ENCODE measurements at regions not wholly inside any gene's neighbourhood (a gene's known extent, or its start where the extent isn't known, plus 50 kb on each side); places are given as distances from the start of the nearest gene placed in this dataset.
"Not testable (repeated sequence)": the region's sequence is repeated elsewhere in the genome, so short reads cannot be mapped to it uniquely, and the experiment has no call there.

DNA sequence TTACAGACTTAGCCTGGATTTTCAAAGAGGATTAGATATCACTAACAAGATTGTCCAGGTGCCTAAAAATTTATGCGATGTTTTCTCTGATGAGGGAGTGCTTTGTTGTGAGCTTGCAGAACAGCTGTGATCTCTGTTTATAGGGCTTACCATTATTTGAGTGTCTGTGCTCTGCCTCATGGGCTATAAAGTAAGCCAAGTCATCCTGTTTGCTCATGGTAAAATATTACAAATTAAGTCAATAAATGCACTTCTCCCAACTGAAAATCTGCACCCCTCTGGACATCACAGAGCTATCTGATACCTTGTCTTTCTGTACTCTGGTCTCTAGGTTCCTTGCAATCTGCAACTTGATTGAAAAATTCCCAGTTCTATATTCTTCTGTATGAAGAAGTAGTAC, 293.4 kb upstream of the ACTBL2 start:
- ATAC-seq, result no peak

DNA sequence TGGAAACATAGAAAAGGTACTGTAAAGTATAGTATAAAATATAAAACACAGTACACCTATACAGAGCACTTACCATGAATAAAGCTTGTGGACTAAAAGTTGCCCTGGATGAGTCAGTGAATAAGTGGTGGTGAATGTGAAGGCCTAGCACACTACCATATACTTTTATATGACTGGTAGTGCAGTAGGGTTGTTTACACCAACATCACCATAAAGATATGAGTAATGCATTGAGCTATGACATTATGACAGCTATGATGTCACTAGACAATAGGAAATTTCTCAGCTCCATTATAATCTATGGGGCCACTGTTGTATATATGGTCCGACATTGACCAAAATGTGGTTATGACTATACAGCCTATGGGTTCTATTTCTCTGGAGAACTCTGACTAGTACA, 291.8 kb upstream of the ACTBL2 start:
- peak; percentile 21 to 24 for ATAC-seq

DNA sequence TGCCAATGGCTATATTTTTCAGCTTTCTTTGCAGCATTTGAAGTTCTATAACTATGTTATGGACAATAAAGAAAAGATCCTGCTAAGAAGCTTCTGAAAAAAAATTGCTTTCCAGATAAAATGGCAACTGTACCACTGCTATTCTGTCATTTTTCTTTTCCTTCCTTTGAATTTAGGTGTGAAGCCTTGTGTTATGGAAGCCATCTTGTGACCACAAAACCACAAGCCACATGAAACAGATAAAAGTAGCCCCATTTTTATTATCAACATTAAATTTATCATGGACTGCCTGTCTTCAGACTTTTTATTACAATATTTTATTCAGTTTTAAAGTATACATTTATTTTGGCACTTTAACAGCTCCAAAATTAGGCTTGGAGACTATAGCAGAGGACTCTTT, 289.9 kb upstream of the ACTBL2 start:
- no peak for ATAC-seq

DNA sequence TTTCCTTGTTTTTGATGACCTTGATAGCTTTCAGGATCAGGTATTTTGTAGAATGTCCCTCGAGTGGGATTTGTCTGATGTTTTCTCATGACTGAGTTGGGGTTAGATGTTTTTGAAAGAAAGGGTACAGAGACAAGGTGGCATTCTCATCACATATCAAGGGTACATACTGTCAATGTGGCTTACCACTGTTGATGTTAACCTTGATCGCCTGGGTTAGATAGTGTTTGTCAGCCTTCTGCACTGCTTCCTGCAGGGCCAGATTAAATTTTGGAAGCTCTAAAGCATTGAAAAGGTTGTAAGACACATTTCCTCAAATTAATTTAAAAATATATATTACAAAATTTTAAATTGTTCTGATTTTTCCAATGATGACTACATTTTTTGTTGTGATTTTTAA, 287.4 kb upstream of the ACTBL2 start:
- ATAC-seq, result no peak

DNA sequence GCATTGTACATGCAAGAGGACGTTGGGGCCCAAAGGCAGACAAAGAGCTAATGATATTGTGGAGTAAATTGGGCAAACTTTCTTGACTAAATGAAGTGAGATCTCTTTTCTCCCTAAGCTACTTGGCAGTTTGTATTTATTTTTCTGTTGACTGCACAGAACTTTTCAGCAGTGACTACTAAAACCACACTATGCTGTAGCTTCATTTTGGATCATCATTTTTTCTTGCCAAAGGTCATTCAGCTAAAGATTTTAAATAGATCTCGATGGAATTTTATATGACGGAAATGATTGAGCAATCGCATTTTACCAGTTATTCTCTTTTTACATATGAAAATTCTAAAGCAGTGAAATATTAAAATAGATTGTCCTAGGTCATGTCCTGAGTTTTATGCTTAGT, 286.1 kb upstream of the ACTBL2 start:
- ATAC-seq, result no peak

DNA sequence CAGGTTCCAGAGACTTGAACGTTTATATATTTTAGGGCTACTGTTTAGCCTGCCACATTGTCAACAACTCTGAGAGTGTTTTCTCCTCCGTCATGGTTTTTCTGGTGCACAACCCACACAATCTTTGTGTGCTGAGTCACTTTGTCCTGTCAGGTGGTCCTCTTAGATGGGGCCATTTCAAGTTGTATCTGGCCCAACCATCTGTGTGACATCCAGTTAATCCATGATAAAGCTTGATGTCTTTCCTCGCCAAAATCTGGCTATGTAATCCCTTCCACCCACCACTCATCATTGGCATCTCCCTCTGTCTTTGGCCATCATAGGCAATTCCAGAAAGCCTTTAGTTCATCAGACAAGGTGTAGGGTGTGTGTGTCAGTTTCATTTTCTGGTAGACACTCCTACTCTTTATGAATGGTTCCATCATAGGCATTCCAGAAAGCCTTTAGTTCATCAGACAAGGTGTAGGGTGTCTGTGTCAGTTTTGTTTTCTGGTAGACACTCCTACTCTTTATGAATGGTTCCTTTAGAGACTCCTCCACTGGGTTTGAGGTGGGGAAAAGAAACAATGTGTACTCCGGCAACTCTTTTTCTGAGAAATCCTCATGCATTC, 282.0 kb upstream of the ACTBL2 start:
- ATAC-seq, result no peak

DNA sequence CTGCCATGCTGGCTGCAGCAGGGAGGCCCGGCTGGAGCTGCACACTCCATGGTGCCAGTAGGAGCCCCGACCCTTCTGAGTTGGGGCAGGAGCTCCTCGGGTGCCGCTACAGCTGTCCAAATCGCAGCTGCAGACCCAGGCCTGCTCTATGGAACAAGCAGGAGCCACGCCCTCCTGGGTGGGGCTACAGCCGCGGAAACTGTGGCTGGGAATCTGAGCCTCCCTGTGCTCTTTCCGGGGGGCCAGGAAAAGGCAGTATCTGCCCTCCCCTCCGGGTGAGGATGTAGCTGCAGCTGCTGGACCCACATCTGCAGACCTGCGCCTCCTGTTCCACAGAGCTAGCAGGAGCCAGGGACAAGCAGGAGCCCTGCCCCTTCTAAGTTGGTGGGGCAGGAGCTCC, 278.9 kb upstream of the ACTBL2 start:
- ATAC-seq, result no peak

DNA sequence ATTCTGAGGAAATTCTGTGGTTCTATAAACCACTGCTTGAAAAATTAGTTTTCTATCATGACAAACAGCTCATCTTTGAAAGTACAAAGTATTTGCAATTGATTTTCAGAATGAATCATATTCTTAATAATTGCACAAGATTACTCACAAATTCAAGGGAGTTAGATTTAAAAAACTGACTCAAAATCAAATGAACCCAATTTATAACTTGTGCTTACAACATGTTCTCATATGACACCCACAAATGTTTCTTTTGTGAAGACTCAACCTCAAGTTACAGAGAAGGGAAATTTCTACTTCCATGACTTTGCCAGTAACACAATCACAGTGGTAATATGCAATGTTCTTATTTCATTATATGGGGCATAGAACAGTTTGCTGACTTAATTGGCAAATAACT, 272.0 kb upstream of the ACTBL2 start:
- ATAC-seq, result no peak

DNA sequence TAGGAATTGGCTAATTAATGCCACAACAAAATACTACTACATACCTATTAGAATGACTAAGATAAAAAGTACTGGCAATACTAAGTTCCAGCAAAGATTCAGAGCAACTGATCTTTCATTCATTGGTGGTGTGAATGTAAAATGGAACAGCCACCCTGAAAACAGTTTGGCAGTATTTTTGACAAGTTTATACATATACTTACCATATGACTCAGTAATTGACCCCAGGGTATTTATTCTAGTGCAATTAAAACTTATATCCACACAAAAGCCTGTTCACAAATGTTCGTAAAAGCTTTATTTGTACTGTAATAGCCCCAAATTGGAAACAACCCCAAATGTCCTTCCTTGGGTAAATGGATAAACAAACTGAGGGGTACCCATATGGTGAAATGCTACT, 270.8 kb upstream of the ACTBL2 start:
- no peak for ATAC-seq

DNA sequence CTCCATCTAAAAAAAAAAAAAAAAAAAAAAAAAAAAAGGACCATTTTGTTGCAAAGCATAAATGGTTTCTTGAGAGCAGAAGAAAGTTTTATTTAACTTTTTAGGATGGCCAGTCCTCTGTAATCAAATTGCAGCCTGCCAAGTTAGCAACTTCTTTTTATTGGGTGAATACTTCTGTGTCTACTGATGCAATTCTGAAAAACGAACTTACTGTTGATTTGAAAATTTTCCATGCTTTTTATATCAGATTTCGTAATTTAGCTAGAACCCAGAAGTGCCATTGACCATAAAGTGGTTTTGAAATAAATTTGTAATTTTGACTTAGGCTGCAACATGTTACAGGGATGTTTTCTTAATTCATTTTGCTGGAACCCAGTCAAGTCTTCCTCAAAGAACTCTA, 269.1 kb upstream of the ACTBL2 start:
- ATAC-seq, result no peak

DNA sequence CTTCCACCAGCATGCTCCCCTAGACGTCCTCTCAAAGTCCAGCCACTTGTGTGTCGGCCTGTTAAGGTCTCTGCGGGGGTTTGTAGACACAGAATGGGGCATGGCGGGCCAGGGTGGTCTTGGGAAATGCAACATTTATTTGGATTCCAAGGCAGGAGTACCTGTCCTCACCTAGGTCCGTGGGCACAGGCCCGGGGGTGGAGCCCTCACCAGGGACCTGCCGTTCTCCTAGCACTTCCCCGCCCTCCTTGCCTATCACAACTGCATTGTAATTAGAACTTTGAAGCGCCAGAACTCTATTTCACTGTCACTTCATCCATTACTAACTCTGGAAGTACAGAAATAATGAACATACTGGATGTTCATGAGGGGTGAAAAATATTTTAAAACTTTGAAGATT, 268.3 kb upstream of the ACTBL2 start:
- no peak for ATAC-seq

DNA sequence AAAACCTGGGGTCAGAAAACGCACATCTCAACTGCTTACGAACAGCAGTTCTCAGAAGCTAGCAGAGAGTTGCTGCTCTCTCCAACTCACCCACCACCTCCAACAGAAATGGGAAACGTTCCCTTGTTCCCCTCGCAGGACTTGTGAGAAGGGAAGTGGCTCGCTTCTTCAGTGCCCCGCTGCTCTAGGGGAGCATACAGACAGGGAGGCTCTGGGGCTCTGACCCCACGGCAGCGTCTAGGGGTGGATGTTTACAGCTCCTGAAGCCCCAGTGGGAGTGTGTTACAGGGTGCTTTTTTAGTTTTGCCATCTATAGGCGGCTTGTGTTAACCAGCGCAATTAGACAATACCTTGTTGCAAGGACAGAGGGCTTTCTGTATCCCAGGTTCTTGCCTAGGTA, 267.7 kb upstream of the ACTBL2 start:
- no peak for ATAC-seq

DNA sequence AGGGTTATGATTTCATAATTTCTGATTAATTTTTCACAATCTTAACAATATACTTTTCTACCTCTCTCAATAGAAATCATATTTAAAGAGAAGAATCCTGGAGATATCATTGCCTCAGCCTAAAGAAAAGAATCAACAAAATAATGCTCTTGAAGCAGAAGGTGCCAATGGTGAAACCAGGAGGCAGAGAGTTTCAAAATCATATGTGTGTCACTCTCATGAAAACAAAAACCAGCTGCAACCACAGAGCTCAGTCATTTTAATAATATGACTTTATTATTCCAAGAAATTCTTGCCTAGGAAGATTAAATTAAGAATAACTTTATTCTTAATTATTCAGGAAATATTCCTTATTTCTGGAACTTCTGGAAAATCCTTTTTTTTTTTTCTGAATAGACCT, 266.8 kb upstream of the ACTBL2 start:
- no peak for ATAC-seq

DNA sequence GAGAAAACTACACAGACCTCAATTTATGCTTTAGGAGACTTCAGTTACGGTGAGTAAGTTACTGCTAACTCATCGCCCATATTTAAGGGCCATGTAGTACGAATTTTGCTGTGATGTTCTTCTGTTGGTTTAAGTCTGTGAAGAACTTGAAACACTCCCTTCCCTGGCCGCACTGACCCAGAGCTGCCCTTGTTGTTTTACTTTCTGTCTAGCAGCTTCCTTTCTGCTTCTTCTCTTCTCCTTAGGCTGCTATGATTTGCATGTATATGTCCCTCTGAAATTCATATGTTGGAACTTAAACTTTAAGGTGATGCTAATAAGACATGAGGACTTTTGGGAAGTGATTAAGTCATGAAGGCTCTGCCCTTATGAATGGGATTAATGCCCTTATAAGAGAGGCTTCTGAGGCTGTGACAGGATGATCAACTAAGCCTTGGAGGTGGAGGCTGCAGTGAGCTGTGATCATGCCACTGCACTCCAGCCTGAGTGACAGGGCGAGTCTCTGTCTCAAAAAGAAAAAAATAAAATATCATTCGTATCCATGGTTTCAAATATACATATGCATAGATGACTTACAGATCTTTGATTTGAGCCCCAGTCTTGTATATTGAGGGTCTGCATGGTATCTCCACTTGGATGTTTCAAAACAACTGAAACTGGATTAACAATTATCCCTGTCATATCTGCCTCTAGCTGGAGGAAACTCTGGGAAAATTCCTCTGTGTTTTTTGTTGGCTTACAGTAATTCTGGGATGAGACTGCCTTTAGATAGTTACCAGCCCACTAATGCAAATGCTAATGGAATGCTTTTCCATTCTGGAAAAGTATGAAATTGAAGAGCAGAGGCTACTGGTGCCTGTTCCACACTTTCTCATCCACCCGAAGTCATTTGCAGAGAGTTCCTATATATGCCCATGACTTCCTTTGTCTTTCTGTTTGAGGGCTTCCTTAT, 263.4 kb upstream of the ACTBL2 start:
- no peak for ATAC-seq

DNA sequence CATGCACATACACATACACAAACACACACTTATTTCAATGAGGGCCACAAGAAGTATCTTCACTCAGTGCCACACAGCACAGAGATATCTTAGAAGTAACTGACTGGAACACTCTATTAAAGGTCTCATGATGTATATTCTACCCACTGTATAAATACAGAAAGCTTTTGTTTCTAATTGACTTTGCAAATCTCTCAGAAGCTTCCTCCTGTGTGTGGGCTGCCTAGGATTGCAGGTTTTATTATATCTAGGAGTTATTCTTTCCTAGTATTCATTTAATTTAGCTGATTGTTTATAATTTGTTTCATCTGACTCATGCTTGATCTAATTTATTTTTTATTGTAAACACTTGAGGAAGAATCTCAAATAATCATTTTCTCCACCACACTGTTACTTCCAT, 262.4 kb upstream of the ACTBL2 start:
- no peak for ATAC-seq

DNA sequence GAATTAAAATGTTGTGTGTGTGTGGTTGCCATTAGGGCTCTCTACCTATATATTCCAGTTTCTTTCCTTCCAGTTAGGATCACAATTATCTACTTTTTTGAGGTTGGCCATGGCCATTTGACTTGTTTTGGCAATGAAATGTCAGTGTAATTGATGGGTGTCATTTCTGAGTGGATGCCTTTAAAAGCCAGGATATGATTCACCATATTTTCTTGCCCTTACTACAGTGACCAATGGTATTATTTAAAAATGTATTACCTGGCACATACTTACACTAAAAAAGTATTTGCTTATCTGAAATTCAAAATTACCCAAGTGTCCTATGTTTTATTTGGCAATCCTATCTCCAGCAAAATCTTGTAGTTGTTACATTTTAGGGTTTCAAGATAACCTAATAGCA, 258.7 kb upstream of the ACTBL2 start:
- no peak for ATAC-seq

DNA sequence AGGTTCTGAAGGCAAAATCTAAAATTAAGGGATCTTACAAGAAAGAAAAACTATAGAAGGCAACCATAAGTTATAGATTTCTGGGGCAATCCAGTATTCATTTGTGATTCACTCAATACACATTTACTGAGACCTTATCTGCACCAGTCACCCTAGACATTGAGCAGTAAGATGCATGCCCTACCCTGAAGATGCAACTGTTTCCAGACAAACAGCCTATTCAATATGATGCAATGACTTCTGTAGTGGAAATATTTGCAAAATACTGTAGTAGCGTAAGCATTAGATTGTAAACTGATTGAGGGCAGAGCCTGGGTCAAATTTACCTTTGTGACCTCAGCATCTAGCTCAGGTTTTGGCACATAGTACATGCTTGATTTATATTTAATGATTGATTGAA, 256.2 kb upstream of the ACTBL2 start:
- ATAC-seq, result no peak

DNA sequence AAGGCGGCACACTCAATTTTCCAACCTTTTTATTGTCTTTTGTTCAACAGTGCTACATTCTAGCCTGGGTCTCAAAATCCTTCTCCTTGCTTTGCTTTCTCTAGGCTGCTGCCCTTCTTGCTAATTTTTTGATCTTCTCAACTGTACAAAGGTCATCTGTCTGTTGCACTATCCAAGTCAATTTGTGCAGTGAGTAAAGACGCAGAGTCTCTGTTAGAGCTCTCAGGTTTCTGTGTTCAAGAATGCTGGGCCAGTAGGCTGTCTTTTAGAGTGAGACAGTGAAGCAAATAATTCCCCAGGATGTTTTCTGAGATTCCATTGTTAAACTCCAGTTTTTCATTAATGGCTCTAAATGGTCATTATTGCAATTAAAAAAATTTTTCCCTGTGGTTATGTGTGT, 255.7 kb upstream of the ACTBL2 start:
- no peak for ATAC-seq

DNA sequence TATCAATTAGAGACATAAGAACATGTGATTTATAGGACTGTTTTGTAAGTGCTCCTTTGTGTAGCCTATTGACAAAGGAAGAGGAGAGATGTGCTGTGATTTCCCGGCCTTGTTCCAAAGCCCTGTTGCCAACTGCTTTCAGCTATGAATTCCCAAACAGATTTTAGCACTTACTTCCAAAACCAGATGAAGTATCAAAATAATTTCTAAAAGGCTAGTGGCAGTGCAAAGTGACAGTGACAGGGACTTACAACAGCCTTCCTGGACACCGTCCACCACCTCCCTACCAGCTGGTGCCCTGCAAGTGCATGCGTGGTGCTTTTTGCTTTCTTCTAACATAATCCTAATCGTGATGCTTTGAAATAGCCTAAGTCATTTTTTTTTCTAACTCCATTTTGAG, 254.1 kb upstream of the ACTBL2 start:
- ATAC-seq, result no peak

DNA sequence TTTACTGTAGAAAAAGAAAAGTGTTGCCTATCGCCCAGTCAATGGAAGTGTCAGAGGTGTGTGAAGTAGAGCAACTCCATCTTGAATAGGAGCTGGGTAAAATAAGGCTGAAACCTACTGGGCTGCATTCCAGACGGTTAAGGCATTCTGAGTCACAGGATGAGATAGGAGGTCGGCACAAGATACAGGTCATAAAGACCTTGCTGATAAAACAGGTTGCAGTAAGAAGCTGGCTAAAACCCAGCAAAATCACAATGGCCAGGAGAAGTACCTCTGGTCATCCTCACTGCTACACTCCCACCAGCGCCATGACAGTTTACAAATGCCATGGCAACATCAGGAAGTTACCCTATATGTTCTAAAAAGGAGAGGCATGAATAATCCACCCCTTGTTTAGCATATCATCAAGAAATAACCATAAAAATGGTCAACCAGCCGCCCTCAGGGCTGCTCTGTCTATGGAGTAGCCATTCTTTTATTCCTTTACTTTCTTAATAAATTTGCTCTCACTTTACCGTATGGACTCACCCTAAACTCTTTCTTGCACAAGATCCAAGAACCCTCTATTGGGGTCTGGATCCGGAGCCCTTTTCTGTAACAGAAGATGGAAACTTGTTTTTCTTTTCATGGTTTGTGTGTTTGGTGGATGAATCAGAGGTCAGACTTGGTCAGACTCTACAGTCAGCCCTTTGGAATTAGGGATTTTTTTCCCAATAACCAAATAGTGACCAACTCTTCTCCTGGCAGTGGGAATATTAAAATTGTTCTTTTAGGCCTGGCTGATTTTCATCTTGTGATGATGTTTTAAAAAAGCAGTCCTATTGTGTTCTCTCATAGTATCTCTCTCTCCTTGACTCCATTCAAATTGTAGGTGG, 252.9 kb upstream of the ACTBL2 start:
- ATAC-seq, result not testable (repeated sequence)

DNA sequence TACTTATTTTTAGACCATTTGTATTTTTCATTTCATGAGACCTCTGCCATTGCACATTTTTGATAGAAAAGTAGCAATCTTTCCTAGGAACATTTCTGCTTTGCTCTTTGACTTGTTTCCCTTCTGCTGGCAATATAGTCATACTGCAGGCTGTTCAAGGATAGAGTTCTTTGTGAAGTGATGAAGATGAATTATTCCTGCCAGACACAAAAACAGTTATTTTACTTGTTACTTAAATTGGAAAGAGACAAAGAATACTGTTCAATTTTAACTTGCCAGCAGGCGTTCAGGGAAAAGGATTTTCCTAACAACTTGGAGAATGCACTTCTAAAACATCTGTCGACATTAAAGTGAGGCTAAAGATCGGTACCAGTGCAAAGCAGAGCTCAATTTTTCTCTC, 251.7 kb upstream of the ACTBL2 start:
- ATAC-seq, result no peak

DNA sequence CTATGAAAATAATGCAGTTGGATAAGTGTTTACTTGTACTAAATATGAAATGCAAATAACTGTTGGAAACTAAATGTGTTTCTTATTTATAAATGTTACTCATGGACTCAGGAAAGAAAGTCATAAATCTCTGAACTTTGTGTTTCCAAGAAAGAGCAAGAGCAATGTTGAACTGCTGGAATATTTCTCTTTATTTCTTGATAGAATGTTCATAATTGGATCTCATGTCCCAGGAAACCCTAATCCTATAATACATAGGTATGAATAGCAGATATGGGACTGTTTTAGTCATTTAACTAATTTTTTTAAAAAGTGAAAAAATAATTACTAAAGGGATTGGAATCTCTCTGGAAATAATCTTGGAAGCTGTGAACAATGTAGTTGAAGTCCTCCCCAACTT, 245.0 kb upstream of the ACTBL2 start:
- ATAC-seq, result no peak

DNA sequence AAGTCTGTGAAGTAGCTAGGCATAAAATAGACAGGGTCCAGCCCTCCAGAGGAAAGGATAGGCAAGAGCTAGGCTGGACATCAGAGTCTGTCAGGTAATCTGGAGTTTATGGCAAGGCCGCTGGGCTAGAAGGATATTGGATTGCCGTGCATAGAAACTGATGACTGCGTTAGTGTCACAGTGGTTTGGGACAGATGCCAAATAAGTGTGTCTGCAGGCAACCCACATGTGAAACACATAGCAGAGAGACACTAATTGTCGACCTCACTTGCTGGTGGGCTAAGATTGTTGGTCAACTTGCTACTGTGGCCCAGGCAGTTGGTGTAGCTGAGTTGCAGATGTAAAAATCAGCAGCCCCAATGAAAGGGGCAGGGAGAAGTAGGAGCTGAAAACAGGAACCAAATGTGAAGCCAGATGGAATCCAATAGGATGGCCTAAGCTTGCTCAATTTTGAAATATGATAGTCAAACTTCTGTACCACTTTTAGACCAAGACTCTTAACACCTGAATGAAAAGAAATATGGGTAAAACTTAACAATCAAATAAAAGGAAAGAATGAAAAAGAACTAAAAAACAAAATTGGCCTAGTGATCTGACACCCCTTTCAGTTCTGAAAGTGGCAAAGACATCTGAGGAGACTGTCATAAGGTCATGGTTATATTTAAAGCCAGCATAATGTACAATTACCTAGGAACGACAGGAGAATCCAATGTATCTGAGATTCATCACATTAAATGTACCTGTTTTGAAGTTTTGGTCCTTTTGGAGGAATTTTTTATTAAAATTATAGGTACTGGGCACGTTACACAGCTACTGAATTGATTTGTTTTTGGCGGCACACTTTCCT, 243.3 kb upstream of the ACTBL2 start:
- ATAC-seq, result no peak
